Loucy (cell line): ENCODE measurements at regions not wholly inside any gene's neighbourhood (a gene's known extent, or its start where the extent isn't known, plus 50 kb on each side); places are given as distances from the start of the nearest gene placed in this dataset.

Source experiments
- H2AFZ ChIP-seq: fragments of 200-600 bp; sonication (generic); 2 replicates; pipeline ENCODE4 v1.6.0; 2016; ENCODE audit warnings: antibody characterized with exemption, mild to moderate bottlenecking, low read length, moderate library complexity
- H3F3A ChIP-seq: fragments of 200-600 bp; 2 replicates; pipeline ENCODE4 v1.6.0; 2016; ENCODE audit warnings: antibody characterized with exemption, low read depth, mild to moderate bottlenecking
- H3K27me3 ChIP-seq: fragments of 200-600 bp; sonication (generic); 2 replicates; pipeline ENCODE4 v1.6.1; 2014; ENCODE audit warnings: low read length, mild to moderate bottlenecking; ENCODE audit not compliant: insufficient read depth, poor library complexity, severe bottlenecking
- H3K36me3 ChIP-seq: fragments of 200-600 bp; sonication (generic); 2 replicates; pipeline ENCODE4 v1.6.1; 2016; ENCODE audit warnings: low read length; ENCODE audit not compliant: insufficient read depth
- H3K4me1 ChIP-seq: fragments of 200-600 bp; sonication (generic); 2 replicates; pipeline ENCODE4 v1.5.1; 2014; ENCODE audit warnings: low read length, mild to moderate bottlenecking; ENCODE audit not compliant: insufficient read depth, poor library complexity, severe bottlenecking
- H3K4me2 ChIP-seq: fragments of 200-600 bp; sonication (generic); 2 replicates; pipeline ENCODE4 v1.6.0; 2014; ENCODE audit warnings: antibody characterized with exemption, low read length, low read depth, mild to moderate bottlenecking; ENCODE audit not compliant: poor library complexity, severe bottlenecking
- H3K4me3 ChIP-seq: fragments of 200-600 bp; sonication (generic); 2 replicates; pipeline ENCODE4 v1.5.1; 2014; ENCODE audit warnings: low read length, mild to moderate bottlenecking, mixed read lengths; ENCODE audit not compliant: poor library complexity, severe bottlenecking
- H3K79me2 ChIP-seq: fragments of 200-600 bp; sonication (generic); 2 replicates; pipeline ENCODE4 v1.6.1; 2014; ENCODE audit warnings: low read length; ENCODE audit not compliant: insufficient read depth
- H3K9ac ChIP-seq: fragments of 200-600 bp; sonication (generic); 2 replicates; pipeline ENCODE4 v1.6.0; 2014; ENCODE audit warnings: mild to moderate bottlenecking, low read depth, low read length, moderate library complexity; ENCODE audit not compliant: poor library complexity, severe bottlenecking
- H3K9me2 ChIP-seq: fragments of 200-600 bp; sonication (generic); replicated peaks from 2 replicates; pipeline ENCODE4 v1.6.1; 2016; ENCODE audit warnings: low read depth, low read length, mixed read lengths
- H3K9me3 ChIP-seq: fragments of 200-600 bp; sonication (generic); 2 replicates; pipeline ENCODE4 v1.6.1; 2014; ENCODE audit warnings: mild to moderate bottlenecking, antibody characterized with exemption, low read length, low read depth; ENCODE audit not compliant: insufficient read depth
- H4K20me1 ChIP-seq: fragments of 200-600 bp; sonication (generic); 2 replicates; pipeline ENCODE4 v1.6.0; 2014; ENCODE audit warnings: antibody characterized with exemption, low read length, mild to moderate bottlenecking; ENCODE audit not compliant: insufficient read depth, poor library complexity, severe bottlenecking
- EZH2phosphoT487 ChIP-seq: fragments of 200-600 bp; IDR thresholded peaks from 2 replicates; pipeline ENCODE4 v1.6.1; 2018; ENCODE audit warnings: antibody characterized with exemption, mild to moderate bottlenecking, moderate library complexity, borderline replicate concordance
- TF ChIP-seq, protein P1 (sequence below): fragments of 200-600 bp; sonication (generic); conservative IDR thresholded peaks from 2 replicates; pipeline ENCODE4 v1.5.1; 2014; ENCODE audit warnings: mild to moderate bottlenecking, antibody characterized with exemption, low read length

- Histone ChIP-seq H4K20me1 (no peaks in the 10 kb centered on the region), H3K4me2 (no peak overlapping the region), H3K9me3 (no peaks in the 10 kb centered on the region), H3K4me3 (no peak overlapping the region), H3K27me3 (no peaks in the 10 kb centered on the region), H3F3A (no peaks in the 10 kb centered on the region), H3K9ac (no peak overlapping the region), H3K36me3 (no peaks in the 10 kb centered on the region), H3K9me2 (no peaks in the 10 kb centered on the region), H3K4me1 (no peaks in the 10 kb centered on the region), H3K79me2 (no peaks in the 10 kb centered on the region), H2AFZ (no peak overlapping the region)
- TF ChIP-seq, protein P1, sequence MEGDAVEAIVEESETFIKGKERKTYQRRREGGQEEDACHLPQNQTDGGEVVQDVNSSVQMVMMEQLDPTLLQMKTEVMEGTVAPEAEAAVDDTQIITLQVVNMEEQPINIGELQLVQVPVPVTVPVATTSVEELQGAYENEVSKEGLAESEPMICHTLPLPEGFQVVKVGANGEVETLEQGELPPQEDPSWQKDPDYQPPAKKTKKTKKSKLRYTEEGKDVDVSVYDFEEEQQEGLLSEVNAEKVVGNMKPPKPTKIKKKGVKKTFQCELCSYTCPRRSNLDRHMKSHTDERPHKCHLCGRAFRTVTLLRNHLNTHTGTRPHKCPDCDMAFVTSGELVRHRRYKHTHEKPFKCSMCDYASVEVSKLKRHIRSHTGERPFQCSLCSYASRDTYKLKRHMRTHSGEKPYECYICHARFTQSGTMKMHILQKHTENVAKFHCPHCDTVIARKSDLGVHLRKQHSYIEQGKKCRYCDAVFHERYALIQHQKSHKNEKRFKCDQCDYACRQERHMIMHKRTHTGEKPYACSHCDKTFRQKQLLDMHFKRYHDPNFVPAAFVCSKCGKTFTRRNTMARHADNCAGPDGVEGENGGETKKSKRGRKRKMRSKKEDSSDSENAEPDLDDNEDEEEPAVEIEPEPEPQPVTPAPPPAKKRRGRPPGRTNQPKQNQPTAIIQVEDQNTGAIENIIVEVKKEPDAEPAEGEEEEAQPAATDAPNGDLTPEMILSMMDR = no peak
- no peak for TF ChIP-seq EZH2phosphoT487
Observed at GRCh38 chr18:37963837-37964236, 398.2 kb upstream of the CELF4 start.

DNA sequence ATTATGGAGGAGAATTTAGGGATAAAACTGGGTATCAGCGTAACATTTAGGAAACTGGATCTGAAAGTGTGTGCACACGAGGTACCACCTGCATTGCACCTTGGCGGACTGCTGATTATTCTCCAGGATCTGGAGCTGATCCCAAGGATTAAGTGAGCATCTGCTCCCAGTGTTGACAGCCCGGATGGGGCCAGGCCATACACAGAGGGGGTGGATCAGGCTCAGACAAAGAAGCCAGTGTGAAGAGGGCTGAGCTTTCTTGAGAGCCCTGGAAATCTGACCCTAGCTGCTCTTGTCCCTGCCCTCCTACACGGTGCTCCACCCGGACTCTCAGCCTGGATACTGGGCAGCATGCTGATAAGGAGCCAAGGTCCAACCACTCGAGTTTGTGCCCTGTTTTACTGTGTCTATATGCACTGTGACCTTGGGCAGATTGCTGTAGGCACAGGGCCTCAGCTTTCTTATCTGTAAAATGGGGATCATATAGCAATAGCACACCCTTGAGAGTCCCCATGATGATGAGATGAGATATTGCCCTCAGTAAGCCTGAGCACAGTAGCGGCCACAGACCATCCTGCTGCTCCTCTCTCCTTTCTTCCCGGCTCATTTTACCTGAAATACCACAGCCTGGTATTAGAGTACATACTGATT is 396.8 kb upstream of the CELF4 start:
- Histone ChIP-seq H3K4me3 (no peak overlapping the region), H3K27me3 (no peaks in the 10 kb centered on the region), H3K9me3 (no peaks in the 10 kb centered on the region), H2AFZ (no peak overlapping the region), H3K36me3 (no peaks in the 10 kb centered on the region), H3K79me2 (no peaks in the 10 kb centered on the region), H4K20me1 (no peaks in the 10 kb centered on the region), H3K9ac (no peak overlapping the region), H3K9me2 (no peaks in the 10 kb centered on the region), H3K4me1 (no peaks in the 10 kb centered on the region), H3K4me2 (no peak overlapping the region), H3F3A (no peaks in the 10 kb centered on the region)
- TF ChIP-seq, protein P1 = no peak
- no peak for TF ChIP-seq EZH2phosphoT487

- Histone ChIP-seq H4K20me1 (no peaks in the 10 kb centered on the region), H3K9me3 (no peaks in the 10 kb centered on the region), H3K9me2 (no peaks in the 10 kb centered on the region), H3K4me2 (no peak overlapping the region), H2AFZ (no peak overlapping the region), H3F3A (no peaks in the 10 kb centered on the region), H3K4me1 (no peaks in the 10 kb centered on the region), H3K36me3 (no peaks in the 10 kb centered on the region), H3K27me3 (no peaks in the 10 kb centered on the region), H3K9ac (no peak overlapping the region), H3K4me3 (no peak overlapping the region), H3K79me2 (no peaks in the 10 kb centered on the region)
- TF ChIP-seq EZH2phosphoT487 = no peak
- TF ChIP-seq, protein P1 = no peak
Observed at GRCh38 chr18:37958499-37958898, 392.9 kb upstream of the CELF4 start.
